MCF 10A (cell line): ENCODE measurements at regions not wholly inside any gene's neighbourhood (a gene's known extent, or its start where the extent isn't known, plus 50 kb on each side); places are given as distances from the start of the nearest gene placed in this dataset.

Experiments used
- BruUV-seq: library from RNA; stranded (reverse); fragments of 400-500 nt; replicated peaks from 2 replicates; lab custom pipeline; 2021; lab: Mats Ljungman, UMichigan
- CTCF ChIA-PET: fragments of 300-600 bp; sonication (Branson Sonifier 250); formaldehyde crosslinking; extraction: SDS; loops from one replicate; lab custom pipeline; 2021; ENCODE audit warnings: antibody characterized with exemption, inconsistent platforms; lab: Yijun Ruan, JAX
- POLR2A ChIA-PET: fragments of 300-600, 350-650 bp; sonication (Branson Sonifier 250); formaldehyde crosslinking; extraction: SDS; loops from one replicate; lab custom pipeline; 2020; ENCODE audit warnings: antibody characterized with exemption, inconsistent platforms; lab: Yijun Ruan, JAX
- DNase-seq: peaks from one replicate; pipeline ENCODE4 v3.0.0-alpha.2; 2018; ENCODE audit not compliant: unreplicated experiment
- H3K27ac Mint-ChIP-seq: one replicate; pipeline ENCODE4 v1.8.0; 2022; ENCODE audit warnings: mild to moderate bottlenecking, low read depth, mixed read lengths; ENCODE audit not compliant: unreplicated experiment
- H3K27me3 Mint-ChIP-seq: one replicate; pipeline ENCODE4 v1.8.0; 2022; ENCODE audit warnings: mixed read lengths; ENCODE audit not compliant: insufficient read depth, unreplicated experiment
- H3K36me3 Mint-ChIP-seq: one replicate; pipeline ENCODE4 v1.8.0; 2022; ENCODE audit warnings: mild to moderate bottlenecking, moderate library complexity, mixed read lengths; ENCODE audit not compliant: insufficient read depth, unreplicated experiment
- H3K4me1 Mint-ChIP-seq: one replicate; pipeline ENCODE4 v1.8.0; 2022; ENCODE audit warnings: mixed read lengths; ENCODE audit not compliant: insufficient read depth, unreplicated experiment
- H3K4me3 Mint-ChIP-seq: one replicate; pipeline ENCODE4 v1.8.0; 2022; ENCODE audit warnings: mild to moderate bottlenecking, moderate library complexity, mixed read lengths; ENCODE audit not compliant: unreplicated experiment
- H3K9me3 Mint-ChIP-seq: one replicate; pipeline ENCODE4 v1.8.0; 2022; ENCODE audit warnings: mixed read lengths; ENCODE audit not compliant: unreplicated experiment
- intact Hi-C: fragments of 100-400 bp; cut with micrococcal nuclease; formaldehyde crosslinking; loops from 2 replicates; pipeline ENCODE4 v1.14.1; 2022
- TF ChIP-seq, protein P1 (sequence below): fragments of 200-600 bp; IDR thresholded peaks from one replicate; pipeline ENCODE4 v1.8.0; 2022; ENCODE audit warnings: antibody characterized with exemption, mild to moderate bottlenecking; ENCODE audit not compliant: unreplicated experiment

DNA sequence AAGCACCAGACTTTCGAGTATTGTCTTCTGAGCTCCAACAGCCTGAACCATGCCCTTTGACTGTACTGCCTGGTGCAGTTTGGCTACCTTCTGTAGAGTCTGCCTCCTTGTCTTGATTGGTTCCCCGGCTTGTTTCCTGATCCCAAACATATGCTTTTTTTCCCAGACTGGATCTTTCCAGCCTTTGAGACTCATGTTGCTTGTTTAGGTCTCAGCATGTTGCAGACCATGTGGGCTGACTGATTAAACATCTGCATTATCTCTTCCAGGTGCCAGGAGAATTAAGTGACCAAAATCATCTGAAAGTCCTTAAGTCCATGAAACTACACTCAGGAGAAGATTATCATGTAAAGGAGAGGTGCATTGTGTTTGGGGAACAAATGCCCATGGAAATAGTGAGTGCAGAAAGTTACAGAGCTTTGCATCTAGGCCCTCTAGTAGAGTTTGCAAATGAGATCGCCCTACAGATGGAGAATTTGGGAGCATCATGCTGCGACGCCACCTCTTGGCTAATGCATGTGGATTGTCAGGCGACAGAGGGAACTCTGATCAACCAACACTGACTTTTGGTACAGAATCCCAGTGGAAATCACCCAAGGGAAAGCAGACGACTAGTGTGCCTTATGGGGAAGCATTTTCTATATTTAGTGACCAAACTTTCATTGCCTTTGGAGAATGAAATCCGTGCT is 188.8 kb downstream of the BLID start:
- Mint-ChIP-seq H3K36me3 (no peaks in the 10 kb centered on the region), H3K9me3 (no peaks in the 10 kb centered on the region), H3K4me1 (no peaks in the 10 kb centered on the region), H3K27me3 (no peaks in the 10 kb centered on the region), H3K4me3 (no peak overlapping the region), H3K27ac (no peak overlapping the region)
- CTCF ChIA-PET = no interaction called here
- TF ChIP-seq, protein P1, sequence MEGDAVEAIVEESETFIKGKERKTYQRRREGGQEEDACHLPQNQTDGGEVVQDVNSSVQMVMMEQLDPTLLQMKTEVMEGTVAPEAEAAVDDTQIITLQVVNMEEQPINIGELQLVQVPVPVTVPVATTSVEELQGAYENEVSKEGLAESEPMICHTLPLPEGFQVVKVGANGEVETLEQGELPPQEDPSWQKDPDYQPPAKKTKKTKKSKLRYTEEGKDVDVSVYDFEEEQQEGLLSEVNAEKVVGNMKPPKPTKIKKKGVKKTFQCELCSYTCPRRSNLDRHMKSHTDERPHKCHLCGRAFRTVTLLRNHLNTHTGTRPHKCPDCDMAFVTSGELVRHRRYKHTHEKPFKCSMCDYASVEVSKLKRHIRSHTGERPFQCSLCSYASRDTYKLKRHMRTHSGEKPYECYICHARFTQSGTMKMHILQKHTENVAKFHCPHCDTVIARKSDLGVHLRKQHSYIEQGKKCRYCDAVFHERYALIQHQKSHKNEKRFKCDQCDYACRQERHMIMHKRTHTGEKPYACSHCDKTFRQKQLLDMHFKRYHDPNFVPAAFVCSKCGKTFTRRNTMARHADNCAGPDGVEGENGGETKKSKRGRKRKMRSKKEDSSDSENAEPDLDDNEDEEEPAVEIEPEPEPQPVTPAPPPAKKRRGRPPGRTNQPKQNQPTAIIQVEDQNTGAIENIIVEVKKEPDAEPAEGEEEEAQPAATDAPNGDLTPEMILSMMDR = no peak
- BruUV-seq = no TSS peak
- POLR2A ChIA-PET = no interaction called here
- no peak for DNase-seq
- intact Hi-C loops = no loop called here

DNA sequence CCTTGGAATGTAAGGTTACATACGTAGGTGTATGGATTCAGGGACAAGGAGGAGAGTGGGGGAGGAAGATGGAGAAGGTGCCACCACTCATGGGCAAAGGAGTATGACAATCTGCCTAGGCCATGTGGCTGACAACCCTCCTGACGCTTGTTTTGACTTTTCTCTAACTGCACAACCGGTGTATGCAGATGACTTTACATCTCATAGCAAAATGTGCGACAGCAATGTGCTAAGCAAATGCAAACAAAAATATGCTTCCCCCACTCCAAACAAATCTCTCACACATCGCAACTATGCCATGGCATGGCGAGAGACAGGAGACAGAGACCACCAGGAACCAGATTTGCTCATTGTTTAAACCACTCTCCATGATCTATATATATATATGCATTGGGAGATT is 191.8 kb downstream of the BLID start:
- no peaks in the 10 kb centered on the region for H3K9me3 Mint-ChIP-seq
- BruUV-seq = no TSS peak
- TF ChIP-seq, protein P1 = no peak
- intact Hi-C loops = no loop called here
- DNase-seq = no peak
- no peak overlapping the region for H3K4me3 Mint-ChIP-seq
- no peak overlapping the region for H3K27ac Mint-ChIP-seq
- H3K27me3 Mint-ChIP-seq = no peaks in the 10 kb centered on the region
- H3K4me1 Mint-ChIP-seq = no peaks in the 10 kb centered on the region
- H3K36me3 Mint-ChIP-seq = no peaks in the 10 kb centered on the region
- ChIA-PET POLR2A (no interaction called here), CTCF (no interaction called here)

DNA sequence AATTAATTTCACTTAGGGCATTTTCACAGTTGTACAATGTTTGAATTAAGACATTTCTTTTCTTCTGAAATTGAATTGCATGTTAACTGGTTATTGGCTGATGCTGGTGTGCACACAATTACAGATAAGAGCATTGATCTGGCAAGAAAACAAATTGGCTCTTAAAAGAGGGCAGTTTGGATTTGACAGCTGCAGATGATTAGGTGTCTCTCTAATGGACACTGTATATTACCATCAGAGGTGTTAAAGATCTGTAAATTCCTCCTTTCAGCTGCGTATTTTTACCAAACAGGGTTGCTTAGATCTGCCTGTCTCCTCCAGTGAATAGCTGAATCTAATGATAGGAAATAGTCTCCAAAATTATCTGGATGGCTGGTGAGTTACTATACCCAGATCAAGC is 198.5 kb downstream of the BLID start:
- Mint-ChIP-seq H3K4me1 (no peaks in the 10 kb centered on the region), H3K36me3 (no peaks in the 10 kb centered on the region), H3K9me3 (no peaks in the 10 kb centered on the region), H3K27me3 (no peaks in the 10 kb centered on the region), H3K4me3 (no peak overlapping the region), H3K27ac (no peak overlapping the region)
- BruUV-seq = no TSS peak
- ChIA-PET POLR2A (no interaction called here), CTCF (interaction anchor here (1.0 kb wide), 1 partner anchor 11 kb away, joined by 3 read pairs; no protein-coding TSS in a partner anchor)
- intact Hi-C loops = no loop called here
- TF ChIP-seq, protein P1 = no peak
- no peak for DNase-seq

DNA sequence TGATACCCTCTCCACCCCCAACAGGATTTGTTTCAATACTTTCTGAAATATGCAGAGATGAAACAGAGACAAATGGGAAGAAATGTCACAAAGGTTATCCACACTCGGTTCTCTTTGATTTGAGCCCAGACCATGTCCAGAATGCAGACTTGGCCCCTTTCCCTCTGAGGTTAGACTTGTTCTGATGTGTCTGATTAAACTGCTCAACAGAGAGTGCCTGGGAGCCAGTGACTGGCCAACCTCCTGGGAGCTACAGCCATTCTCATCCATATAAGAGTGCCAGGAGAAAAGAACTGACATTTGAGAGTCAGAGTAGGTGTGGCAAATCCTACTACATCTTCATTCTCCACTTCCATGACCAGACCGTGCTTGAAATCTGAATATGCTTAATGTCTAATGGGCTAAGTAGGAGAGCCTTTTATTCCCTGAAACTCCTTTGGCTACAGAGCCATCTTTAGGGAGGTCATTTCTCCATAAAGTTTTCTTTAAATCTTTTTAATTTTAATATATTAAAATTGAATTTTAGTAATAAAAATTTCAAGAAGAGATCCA is 201.4 kb downstream of the BLID start:
- no peaks in the 10 kb centered on the region for H3K27me3 Mint-ChIP-seq
- POLR2A ChIA-PET = interaction anchor here (0.7 kb wide), 1 partner anchor 302 kb away, joined by 3 read pairs; no protein-coding TSS in a partner anchor
- H3K4me3 Mint-ChIP-seq = no peak overlapping the region
- no peaks in the 10 kb centered on the region for H3K9me3 Mint-ChIP-seq
- no peaks in the 10 kb centered on the region for H3K36me3 Mint-ChIP-seq
- CTCF ChIA-PET = no interaction called here
- DNase-seq = no peak
- H3K27ac Mint-ChIP-seq = no peak overlapping the region
- BruUV-seq = no TSS peak
- TF ChIP-seq, protein P1 = no peak
- intact Hi-C loops = no loop called here
- H3K4me1 Mint-ChIP-seq = no peaks in the 10 kb centered on the region
